ENCODE measurements at regions not wholly inside any gene's neighbourhood (a gene's known extent, or its start where the extent isn't known, plus 50 kb on each side); places are given as distances from the start of the nearest gene placed in this dataset.

DNA sequence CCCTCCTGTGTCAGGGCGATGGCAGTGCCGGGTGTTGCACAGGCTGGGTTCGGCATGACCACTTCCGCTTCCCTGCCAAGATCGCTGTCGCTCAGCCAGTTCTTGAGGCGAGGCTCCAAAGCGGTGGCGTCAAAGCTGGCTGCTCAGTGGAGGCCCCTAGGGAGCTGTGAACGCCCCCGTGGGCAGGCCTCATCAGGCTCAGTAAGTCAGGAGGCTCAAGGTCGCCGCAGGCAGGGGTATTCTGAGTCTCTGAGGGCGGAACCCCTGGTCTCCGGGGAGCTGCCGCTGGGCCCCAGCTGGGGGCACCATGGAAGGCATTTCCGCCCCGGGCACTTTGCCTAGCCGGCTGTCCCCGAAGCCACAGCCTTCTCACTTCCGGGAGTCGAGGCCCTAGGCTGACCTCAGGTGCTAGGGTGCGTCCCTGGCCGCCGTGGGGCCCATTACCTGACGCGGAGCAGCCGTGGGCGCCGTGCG, 210.4 kb downstream of the SOCS6 start:
- H3K4me3 ChIP-seq (ENCODE audit: low read depth, poor library complexity, severe bottlenecking) = no peak overlapping the region
- intact Hi-C loops (cut with DNase I; ENCODE audit: low total_unique reads) = no loop called here
- TF ChIP-seq POLR2A (IDR thresholded peaks at IDR 0.05) = no peak
- TF ChIP-seq, protein P1, sequence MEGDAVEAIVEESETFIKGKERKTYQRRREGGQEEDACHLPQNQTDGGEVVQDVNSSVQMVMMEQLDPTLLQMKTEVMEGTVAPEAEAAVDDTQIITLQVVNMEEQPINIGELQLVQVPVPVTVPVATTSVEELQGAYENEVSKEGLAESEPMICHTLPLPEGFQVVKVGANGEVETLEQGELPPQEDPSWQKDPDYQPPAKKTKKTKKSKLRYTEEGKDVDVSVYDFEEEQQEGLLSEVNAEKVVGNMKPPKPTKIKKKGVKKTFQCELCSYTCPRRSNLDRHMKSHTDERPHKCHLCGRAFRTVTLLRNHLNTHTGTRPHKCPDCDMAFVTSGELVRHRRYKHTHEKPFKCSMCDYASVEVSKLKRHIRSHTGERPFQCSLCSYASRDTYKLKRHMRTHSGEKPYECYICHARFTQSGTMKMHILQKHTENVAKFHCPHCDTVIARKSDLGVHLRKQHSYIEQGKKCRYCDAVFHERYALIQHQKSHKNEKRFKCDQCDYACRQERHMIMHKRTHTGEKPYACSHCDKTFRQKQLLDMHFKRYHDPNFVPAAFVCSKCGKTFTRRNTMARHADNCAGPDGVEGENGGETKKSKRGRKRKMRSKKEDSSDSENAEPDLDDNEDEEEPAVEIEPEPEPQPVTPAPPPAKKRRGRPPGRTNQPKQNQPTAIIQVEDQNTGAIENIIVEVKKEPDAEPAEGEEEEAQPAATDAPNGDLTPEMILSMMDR (IDR thresholded peaks at IDR 0.05) = no peak
- DNase-seq (ENCODE audit: low spot score in 2 of 2) = peak in 1 of 2 donors; percentile 78
- 71 to 86% methylated on average over 25 to 29 of the region's 31 CpGs for WGBS, 2 donors

DNA sequence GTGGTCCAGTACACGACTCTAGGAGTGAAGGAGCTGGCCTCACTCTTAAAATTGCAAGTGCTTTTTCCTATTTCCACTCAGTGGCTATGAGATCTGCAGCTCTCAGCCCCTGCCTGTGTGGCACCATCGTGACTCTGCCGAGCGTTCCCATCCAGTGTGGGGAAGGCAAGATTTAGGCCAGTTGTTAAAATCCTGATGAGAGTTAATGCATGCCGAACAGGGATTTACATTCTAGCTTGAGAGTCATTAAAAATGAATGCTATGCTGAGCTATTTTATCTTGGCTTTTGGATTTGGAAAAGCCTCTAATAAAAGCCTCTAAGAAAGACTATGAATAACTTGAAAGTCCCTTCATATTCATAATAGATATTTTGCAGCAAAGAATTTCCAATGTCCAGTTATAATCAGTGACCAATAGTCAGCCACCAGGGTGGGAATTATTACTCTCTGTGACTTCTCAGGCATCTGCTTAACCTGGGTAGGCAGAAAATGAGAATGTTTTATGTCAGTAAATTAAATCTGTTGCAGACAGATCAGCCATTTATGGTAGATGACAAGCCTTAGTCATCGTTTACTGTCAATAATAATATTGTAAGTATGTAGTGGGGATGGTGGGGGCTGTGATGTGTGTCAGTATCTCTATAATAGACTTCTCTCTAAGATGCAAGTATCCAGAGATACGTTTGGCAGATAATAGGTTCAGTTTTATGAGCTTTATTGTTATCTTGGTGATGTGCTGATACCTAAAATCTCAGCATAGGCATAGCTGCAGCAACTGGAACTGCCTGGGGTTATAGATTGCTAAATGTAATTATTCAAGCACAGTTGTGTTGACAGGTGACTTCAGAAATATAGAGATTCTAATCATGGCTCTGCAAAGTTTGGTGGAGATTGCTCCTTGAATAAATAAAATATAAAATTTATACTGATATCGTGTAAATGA, 207.8 kb downstream of the SOCS6 start:
- WGBS, 2 donors = 66 to 69% methylated on average over 8 of the region's 8 CpGs
- intact Hi-C loops (cut with DNase I; ENCODE audit: low total_unique reads) = no loop called here
- TF ChIP-seq, protein P1 (IDR thresholded peaks at IDR 0.05) = no peak
- TF ChIP-seq POLR2A (IDR thresholded peaks at IDR 0.05) = no peak
- no peak for DNase-seq (ENCODE audit: low spot score in 2 of 2)
- H3K4me3 ChIP-seq (ENCODE audit: low read depth, poor library complexity, severe bottlenecking) = no peak overlapping the region

DNA sequence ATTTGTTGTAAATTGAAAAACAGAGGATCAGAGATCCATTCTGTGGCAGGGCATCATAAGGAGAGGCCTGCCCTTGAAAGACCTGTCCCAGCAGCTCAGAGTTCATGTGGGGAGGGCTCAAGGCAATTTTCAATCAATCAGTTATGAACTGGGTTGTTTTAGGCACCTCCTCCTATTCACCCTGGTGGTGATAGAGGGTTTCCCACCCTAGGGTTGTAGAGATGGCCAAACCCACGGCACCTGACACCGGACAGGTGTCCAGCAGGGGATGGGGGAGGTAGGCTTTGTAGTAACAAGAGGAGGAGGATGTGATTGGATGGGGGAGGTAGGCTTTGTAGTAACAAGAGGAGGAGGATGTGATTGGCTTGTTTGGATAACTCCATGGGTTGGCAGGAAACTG, 205.7 kb downstream of the SOCS6 start:
- TF ChIP-seq POLR2A (IDR thresholded peaks at IDR 0.05) = no peak
- TF ChIP-seq, protein P1 (IDR thresholded peaks at IDR 0.05) = no peak
- intact Hi-C loops (cut with DNase I; ENCODE audit: low total_unique reads) = no loop called here
- no peak for DNase-seq (ENCODE audit: low spot score in 2 of 2)
- 86 to 100% methylated on average over 2 of the region's 2 CpGs for WGBS, 2 donors
- no peak overlapping the region for H3K4me3 ChIP-seq (ENCODE audit: low read depth, poor library complexity, severe bottlenecking)

DNA sequence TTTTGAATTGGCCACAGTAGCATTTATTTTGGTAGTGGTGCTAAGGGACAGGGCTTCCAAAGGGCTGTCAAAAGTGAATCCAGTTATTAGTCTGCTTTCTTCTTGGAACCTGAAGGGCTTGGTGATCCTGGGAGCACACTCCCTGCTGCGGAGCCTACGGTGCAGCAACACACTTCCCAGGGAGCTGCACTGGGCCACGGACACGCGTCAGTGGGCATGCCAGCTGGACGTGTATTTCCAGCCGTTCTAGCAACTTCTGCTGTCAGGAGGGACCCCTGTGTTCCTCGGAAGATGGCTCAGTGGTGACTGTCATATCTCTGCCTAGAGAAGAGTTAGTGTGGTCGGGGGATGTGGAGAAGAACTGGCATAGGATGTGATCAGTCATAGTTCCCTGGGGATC, 204.6 kb downstream of the SOCS6 start:
- no peak for DNase-seq (ENCODE audit: low spot score in 2 of 2)
- H3K4me3 ChIP-seq (ENCODE audit: low read depth, poor library complexity, severe bottlenecking) = no peak overlapping the region
- WGBS, 2 donors = 74 to 80% methylated on average over 9 of the region's 9 CpGs
- intact Hi-C loops (cut with DNase I; ENCODE audit: low total_unique reads) = no loop called here
- TF ChIP-seq, protein P1 (IDR thresholded peaks at IDR 0.05) = no peak
- no peak for TF ChIP-seq POLR2A (IDR thresholded peaks at IDR 0.05)

DNA sequence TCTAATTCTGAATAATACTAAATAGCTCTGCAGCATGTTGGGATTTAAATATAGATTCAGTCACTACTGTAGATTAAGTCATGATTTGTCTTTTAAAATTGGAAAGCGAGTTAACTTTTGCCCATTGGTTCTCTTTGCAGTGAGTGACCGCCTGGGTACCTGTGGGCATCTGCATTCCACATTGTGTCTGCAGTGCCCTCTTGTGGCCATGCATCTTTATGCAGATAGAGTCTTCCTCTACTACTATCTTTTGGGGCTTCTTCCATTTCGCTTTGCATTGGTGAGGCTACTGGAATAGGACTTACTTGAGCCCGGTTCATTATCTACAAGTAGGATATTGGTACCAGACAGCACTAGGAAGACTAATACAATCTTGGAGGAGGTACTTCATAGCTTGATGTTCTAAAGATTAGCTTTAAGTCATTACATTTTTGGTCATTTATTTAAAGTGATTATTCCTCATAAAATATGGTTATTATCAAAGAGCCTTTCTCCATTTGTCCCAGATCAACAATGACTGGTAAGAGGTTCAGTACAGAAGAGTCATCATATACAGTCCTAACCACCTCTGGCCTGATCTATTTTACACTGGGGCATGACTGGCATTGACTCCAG, 203.0 kb downstream of the SOCS6 start:
- 72 to 73% methylated on average over 4 of the region's 4 CpGs for WGBS, 2 donors
- TF ChIP-seq, protein P1 (IDR thresholded peaks at IDR 0.05) = no peak
- TF ChIP-seq POLR2A (IDR thresholded peaks at IDR 0.05) = no peak
- no peak overlapping the region for H3K4me3 ChIP-seq (ENCODE audit: low read depth, poor library complexity, severe bottlenecking)
- peak in 1 of 2 donors; percentile 21 for DNase-seq (ENCODE audit: low spot score in 2 of 2)
- intact Hi-C loops (cut with DNase I; ENCODE audit: low total_unique reads) = no loop called here
